K562 (cell line): ENCODE measurements at regions not wholly inside any gene's neighbourhood (a gene's known extent, or its start where the extent isn't known, plus 50 kb on each side); places are given as distances from the start of the nearest gene placed in this dataset.

Source experiments
- BRD4 ChIP-seq: fragments of 200-600 bp; sonication (generic); IDR thresholded peaks from 2 replicates; pipeline ENCODE4 v1.6.1; 2017; ENCODE audit warnings: inconsistent platforms
- CAMTA2 ChIP-seq: fragments of 250-450 bp; sonication (Bioruptor Pico); conservative IDR thresholded peaks from 2 replicates; pipeline ENCODE4 v1.5.1; 2022
- CBFA2T3 ChIP-seq: fragments of 450-650 bp; IDR thresholded peaks from 2 replicates; pipeline ENCODE4 v1.6.1; 2017
- CBX1 ChIP-seq: sonication (generic); IDR thresholded peaks from 2 replicates; pipeline ENCODE4 v1.6.1; 2016; ENCODE audit warnings: antibody characterized with exemption, low read depth, mild to moderate bottlenecking
- FIP1L1 ChIP-seq: fragments of 200-400 bp; formaldehyde crosslinking; IDR thresholded peaks from 2 replicates; pipeline ENCODE4 v1.6.1; 2018; ENCODE audit warnings: mild to moderate bottlenecking, low read depth, low read length; ENCODE audit not compliant: poor library complexity, severe bottlenecking
- FOXK1 ChIP-seq: sonication (generic); formaldehyde crosslinking; IDR thresholded peaks from 2 replicates; pipeline ENCODE4 v1.8.0; 2022; ENCODE audit warnings: missing genetic modification reagents, mild to moderate bottlenecking, borderline replicate concordance
- HEY1 ChIP-seq: fragments of 250-450 bp; sonication (Bioruptor Pico); IDR thresholded peaks from 2 replicates; pipeline ENCODE4 v1.5.0; 2020; ENCODE audit warnings: mild to moderate bottlenecking, moderate library complexity, borderline replicate concordance
- ID3 ChIP-seq, 2 experiments: fragments of 250-450 bp in 1 of 2; fragments of 450-650 bp in 1 of 2; sonication (Bioruptor Pico) in 1 of 2; IDR thresholded peaks; 2 replicates each; pipeline versions ENCODE4 v1.6.1 to v1.8.0; 2016 to 2021; ENCODE audit warnings: mild to moderate bottlenecking in 2 of 2, moderate library complexity in 2 of 2, missing compliant biosample characterization in 1 of 2, missing genetic modification characterization in 1 of 2
- KLF16 ChIP-seq: IDR thresholded peaks from 2 replicates; pipeline ENCODE4 v1.6.1; 2016; ENCODE audit warnings: antibody characterized with exemption
- MAFG ChIP-seq: fragments of 450-650 bp; conservative IDR thresholded peaks from 2 replicates; pipeline ENCODE4 v1.6.1; 2016; ENCODE audit warnings: missing genetic modification characterization, missing compliant biosample characterization
- MCM3 ChIP-seq: fragments of 450-650 bp; IDR thresholded peaks from 2 replicates; pipeline ENCODE4 v1.6.1; 2016
- MCM5 ChIP-seq: fragments of 450-650 bp; IDR thresholded peaks from 2 replicates; pipeline ENCODE4 v1.6.1; 2016; ENCODE audit warnings: low read depth
- POLR3G ChIP-seq: IDR thresholded peaks from 2 replicates; pipeline ENCODE4 v1.6.1; 2011; ENCODE audit not compliant: insufficient read length, insufficient replicate concordance; ENCODE audit errors: extremely low read depth
- SMAD1 ChIP-seq: fragments of 150-350 bp; IDR thresholded peaks from 2 replicates; pipeline ENCODE4 v1.6.1; 2014; ENCODE audit warnings: low read length, low read depth; ENCODE audit not compliant: partially characterized antibody
- SOX6 ChIP-seq: fragments of 450-650 bp; IDR thresholded peaks from 2 replicates; pipeline ENCODE4 v1.6.1; 2014; ENCODE audit warnings: mild to moderate bottlenecking
- SP1 ChIP-seq: sonication (generic); formaldehyde crosslinking; IDR thresholded peaks from 2 replicates; pipeline ENCODE4 v1.8.1; 2022; ENCODE audit warnings: mild to moderate bottlenecking, missing genetic modification reagents
- TAF1 ChIP-seq: IDR thresholded peaks from 2 replicates; pipeline ENCODE4 v1.6.1; 2011; ENCODE audit warnings: mild to moderate bottlenecking, low read length, moderate library complexity; ENCODE audit not compliant: insufficient read depth, control insufficient read depth, severe bottlenecking; ENCODE audit errors: extremely low read depth
- TAF9B ChIP-seq: fragments of 450-650 bp; IDR thresholded peaks from 2 replicates; pipeline ENCODE4 v1.6.1; 2018; ENCODE audit warnings: mild to moderate bottlenecking; ENCODE audit not compliant: partially characterized antibody
- TRIM24 ChIP-seq, 2 experiments: fragments of 450-650 bp; IDR thresholded peaks; 2 replicates each; pipeline ENCODE4 v1.6.1; 2016
- TSC22D4 ChIP-seq: fragments of 450-650 bp; IDR thresholded peaks from 2 replicates; pipeline ENCODE4 v1.6.1; 2016; ENCODE audit warnings: missing genetic modification characterization, missing biosample characterization, control low read depth
- U2AF2 ChIP-seq: fragments of 200-400 bp; formaldehyde crosslinking; optimal IDR thresholded peaks from 2 replicates; pipeline ENCODE3; 2017; ENCODE audit warnings: low read depth, mild to moderate bottlenecking, low read length
- ZBTB2 ChIP-seq: fragments of 450-650 bp; IDR thresholded peaks from 2 replicates; pipeline ENCODE4 v1.6.1; 2016; ENCODE audit warnings: antibody characterized with exemption
- ZNF347 ChIP-seq: fragments of 450-650 bp; formaldehyde crosslinking; IDR thresholded peaks from 2 replicates; pipeline ENCODE4 v1.4.0; 2020; ENCODE audit warnings: low read depth, mild to moderate bottlenecking, moderate library complexity
- ZSCAN29 ChIP-seq: fragments of 450-650 bp; IDR thresholded peaks from 2 replicates; pipeline ENCODE4 v1.6.1; 2017
- TF ChIP-seq, protein P1 (sequence below): fragments of 450-650 bp; formaldehyde crosslinking; IDR thresholded peaks from 2 replicates; pipeline ENCODE4 v1.4.0; 2020; ENCODE audit warnings: mild to moderate bottlenecking, moderate library complexity
- TF ChIP-seq, protein P2 (sequence below): fragments of 450-650 bp; formaldehyde crosslinking; IDR thresholded peaks from 2 replicates; pipeline ENCODE4 v1.4.0; 2020; ENCODE audit warnings: mild to moderate bottlenecking, moderate library complexity

GRCh38 chr6:142566628-142567396, 265.0 kb downstream of the ADGRG6 start (continued):
- no peak for TF ChIP-seq ZBTB2
- TF ChIP-seq TAF1: no peak
- TF ChIP-seq ID3 (CRISPR knock-in tag; IDR thresholded peaks at IDR 0.05): no peak
- 0 out of 2 replicates have a peak, but pooled peaks have one; percentile 57 for TF ChIP-seq ID3 (tag; IDR thresholded peaks at IDR 0.05)
- no peak for TF ChIP-seq ZNF347
- no peak for TF ChIP-seq MCM5
- TF ChIP-seq, protein P1, sequence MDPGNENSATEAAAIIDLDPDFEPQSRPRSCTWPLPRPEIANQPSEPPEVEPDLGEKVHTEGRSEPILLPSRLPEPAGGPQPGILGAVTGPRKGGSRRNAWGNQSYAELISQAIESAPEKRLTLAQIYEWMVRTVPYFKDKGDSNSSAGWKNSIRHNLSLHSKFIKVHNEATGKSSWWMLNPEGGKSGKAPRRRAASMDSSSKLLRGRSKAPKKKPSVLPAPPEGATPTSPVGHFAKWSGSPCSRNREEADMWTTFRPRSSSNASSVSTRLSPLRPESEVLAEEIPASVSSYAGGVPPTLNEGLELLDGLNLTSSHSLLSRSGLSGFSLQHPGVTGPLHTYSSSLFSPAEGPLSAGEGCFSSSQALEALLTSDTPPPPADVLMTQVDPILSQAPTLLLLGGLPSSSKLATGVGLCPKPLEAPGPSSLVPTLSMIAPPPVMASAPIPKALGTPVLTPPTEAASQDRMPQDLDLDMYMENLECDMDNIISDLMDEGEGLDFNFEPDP (CRISPR knock-in tag): no peak
- TF ChIP-seq, protein P2, sequence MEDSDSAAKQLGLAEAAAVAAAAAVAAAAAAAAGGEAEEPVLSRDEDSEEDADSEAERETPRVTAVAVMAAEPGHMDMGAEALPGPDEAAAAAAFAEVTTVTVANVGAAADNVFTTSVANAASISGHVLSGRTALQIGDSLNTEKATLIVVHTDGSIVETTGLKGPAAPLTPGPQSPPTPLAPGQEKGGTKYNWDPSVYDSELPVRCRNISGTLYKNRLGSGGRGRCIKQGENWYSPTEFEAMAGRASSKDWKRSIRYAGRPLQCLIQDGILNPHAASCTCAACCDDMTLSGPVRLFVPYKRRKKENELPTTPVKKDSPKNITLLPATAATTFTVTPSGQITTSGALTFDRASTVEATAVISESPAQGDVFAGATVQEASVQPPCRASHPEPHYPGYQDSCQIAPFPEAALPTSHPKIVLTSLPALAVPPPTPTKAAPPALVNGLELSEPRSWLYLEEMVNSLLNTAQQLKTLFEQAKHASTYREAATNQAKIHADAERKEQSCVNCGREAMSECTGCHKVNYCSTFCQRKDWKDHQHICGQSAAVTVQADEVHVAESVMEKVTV (CRISPR knock-in tag): peak; percentile 26; the same call in 1 of the 2 replicates
- no peak for TF ChIP-seq TAF9B
- peak; percentile 64 for TF ChIP-seq KLF16
- no peak for TF ChIP-seq FIP1L1
- TF ChIP-seq ZSCAN29: no peak
- no peak for TF ChIP-seq TSC22D4 (tag)
- peak; percentile 41; the same call in 1 of the 2 replicates for TF ChIP-seq CBX1
- TF ChIP-seq CAMTA2 (CRISPR knock-in tag): no peak
- TF ChIP-seq SP1 (CRISPR knock-in tag): no peak
- TF ChIP-seq CBFA2T3: no peak
- no peak for TF ChIP-seq BRD4
- TF ChIP-seq SMAD1: no peak
- TF ChIP-seq MAFG: no peak
- TF ChIP-seq TRIM24 (IDR thresholded peaks at IDR 0.05): no peak
- TF ChIP-seq POLR3G: no peak
- no peak for TF ChIP-seq MCM3
- no peak for TF ChIP-seq FOXK1 (CRISPR knock-in tag)
- no peak for TF ChIP-seq HEY1 (CRISPR knock-in tag)
- no peak for TF ChIP-seq SOX6
- TF ChIP-seq U2AF2: no peak
